HG02571 (cell line): ENCODE measurements at regions not wholly inside any gene's neighbourhood (a gene's known extent, or its start where the extent isn't known, plus 50 kb on each side); places are given as distances from the start of the nearest gene placed in this dataset.

ENCODE experiments used
- ATAC-seq: cut with Tn5 transposase; IDR thresholded peaks from one replicate; pipeline ENCODE4 v1.9.1; 2021; ENCODE audit warnings: mild to moderate bottlenecking, moderate library complexity; ENCODE audit not compliant: unreplicated experiment

DNA sequence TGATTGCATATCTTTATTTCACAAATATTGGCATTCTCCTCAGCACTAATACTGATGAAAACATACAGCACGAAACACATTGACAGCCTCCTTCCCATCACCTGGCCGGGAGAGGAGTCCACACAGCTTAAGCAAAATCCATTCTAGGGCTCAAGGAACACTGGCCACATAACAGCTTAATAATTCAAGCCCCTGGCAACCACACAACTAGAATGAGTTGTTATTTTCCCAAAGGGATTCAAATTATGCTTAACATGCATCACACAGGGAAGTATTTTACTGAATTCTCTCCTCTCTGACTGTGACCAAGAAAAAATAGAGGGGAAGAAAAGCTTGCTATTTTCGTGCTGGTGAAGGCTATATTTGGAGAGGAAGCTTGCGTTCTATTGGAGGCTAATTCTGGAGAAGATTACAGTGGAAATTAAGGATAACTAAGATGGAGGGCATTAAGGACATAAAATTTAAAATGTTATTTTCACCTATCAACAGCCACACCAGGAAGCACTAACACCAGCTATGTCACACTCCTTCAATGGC is 198.5 kb downstream of the ADGRG6 start:
- ATAC-seq, result no peak

DNA sequence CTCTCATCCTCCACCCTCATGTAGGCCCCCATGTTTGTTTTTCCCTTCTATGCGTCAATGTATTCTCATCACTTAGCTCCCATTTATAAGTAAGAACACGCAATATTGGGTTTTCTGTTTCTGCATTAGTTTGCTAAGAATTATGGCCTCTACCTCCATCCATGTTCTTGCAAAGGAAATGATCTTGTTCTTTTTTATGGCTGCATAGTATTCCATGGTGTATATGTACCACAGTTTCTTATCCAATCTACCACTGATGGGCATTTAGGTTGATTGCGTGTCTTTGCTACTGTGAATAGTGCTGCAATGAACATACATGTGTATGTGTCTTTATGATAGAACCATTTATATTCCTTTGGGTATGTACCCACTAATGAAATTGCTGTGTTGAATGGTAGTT is 200.0 kb downstream of the ADGRG6 start:
- no peak for ATAC-seq

DNA sequence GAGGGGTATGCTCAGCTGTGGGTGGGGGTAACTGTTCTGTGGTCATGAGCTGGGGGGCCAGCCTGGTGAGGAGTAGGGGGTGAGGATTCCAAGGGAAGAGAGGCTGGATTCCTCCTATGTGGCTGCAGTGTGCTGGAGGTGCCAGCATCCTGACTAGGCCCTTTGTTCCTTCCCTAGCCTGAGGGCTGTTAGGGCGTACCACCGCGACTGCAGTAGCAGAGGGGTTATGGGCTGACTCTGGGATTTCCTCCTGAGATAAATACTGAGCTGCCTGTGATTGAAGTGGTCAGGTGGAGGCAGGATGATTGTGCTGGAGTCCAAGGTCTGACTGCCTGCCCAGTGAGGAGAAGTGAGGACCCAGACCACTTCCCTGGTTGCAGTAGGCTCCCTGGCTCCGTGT is 205.3 kb downstream of the ADGRG6 start:
- ATAC-seq, result no peak

DNA sequence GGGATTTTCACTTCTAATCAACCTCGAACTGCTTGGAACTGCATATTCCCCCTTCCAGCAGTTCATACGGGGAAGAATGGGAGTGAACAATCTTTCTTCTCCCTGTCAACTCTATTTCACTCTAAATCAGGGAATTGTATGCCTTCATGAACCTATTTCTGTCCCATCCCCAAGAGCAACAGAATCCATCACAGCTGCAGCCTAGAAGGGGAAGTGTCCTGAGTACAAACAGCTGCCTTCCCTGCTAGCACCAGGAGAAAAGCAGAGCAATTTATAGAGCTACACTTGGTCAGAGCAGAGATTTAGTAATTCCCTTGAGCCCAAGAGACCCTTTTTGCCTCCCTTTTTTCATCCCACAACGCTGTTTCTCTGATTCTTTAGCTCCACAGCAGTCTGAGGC is 208.4 kb downstream of the ADGRG6 start:
- no peak for ATAC-seq

DNA sequence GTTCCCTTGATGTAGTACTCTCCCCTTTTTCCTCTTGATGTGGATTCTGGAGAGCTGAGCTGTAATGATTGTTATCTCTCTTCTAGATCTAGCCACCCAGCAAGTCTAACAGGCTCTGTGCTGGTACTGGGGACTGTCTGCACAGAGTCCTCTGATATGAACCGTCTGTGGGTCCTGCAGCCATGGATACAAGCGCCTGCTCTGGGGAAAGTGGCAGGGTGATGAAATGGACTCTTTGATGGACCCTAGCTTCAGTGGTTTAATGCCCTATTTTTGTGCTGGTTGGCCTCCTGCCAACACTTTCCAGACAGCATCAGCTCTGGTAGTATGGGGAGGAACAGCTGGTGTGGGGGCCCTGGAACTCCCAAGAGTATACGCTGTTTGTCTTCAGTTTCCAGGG is 216.3 kb downstream of the ADGRG6 start:
- ATAC-seq, result no peak

DNA sequence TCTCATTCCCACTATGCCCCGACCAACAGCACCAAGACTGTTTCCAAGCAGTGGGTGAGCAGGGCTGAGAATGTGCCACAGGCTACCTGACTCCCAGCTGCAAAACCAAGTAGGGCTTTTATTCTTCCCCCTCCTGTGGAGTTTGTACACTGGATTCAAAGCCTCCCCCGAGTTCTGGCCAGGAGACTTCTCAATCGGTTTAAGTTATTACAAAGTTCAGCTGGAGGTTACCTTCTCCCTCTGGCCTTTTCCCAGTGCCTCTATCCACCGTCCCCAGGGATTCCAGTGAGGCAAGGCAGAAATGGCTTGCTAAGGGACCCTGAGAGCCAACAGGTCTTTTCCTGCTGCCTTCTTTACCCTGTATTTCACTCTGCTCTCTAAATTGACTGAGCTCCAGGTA is 217.0 kb downstream of the ADGRG6 start:
- no peak for ATAC-seq

DNA sequence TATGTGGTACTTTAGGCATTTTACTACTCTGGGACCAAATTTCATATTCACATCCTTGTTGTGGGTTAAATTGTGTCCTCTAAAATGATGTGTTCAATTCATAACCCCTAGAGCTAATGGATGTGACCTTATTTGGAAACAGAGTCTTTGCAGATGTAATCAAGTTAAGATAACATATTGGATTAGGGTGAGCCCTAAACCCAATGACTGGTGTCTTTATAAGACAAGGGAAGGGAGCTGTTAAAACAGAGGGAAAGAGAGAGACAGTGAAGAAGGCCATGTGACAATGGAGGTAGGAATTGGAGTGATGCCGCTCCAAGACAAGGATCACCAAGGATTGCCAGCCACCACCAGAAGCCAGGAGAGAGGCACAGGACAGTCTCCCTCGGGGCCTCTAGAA is 220.0 kb downstream of the ADGRG6 start:
- no peak for ATAC-seq

DNA sequence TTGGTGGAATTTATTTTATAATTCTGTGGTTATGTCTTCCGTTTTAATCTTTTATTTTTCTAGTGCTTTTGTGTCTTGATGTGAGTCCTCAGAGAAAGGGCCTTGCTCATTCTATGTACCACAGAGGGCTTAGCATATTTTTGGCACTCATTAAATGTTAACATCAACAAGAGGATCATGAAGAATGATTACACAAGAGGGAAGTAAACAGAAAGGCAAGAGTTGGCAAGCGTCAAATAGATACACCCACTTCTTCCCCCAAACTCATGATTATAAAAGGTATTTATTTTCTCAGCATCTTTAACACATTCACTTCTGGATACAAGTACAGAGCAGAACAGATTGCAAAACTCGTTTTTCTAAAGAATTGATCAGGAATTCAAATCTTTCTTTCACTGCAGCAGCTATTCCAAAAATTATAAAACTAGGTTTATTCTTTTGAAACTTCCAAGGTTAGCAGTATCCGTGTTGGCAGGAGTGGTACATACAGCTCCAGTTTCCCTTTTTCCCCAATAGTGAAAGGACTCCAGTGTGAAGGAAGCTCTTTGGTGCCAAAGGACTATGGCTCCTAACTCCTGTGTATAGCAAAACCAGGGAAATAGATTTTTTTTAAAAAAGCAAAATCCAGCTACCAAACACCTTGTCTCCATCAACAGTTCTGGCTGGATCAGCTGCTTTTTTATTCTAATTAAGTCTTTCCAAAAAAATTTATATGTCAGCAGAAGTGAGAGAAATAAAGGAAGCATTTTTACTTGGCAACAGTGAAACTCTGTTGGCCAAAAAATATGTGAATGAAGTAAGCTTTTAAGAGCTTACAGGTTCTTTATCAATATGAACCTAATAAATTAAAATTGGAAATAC is 221.9 kb downstream of the ADGRG6 start:
- ATAC-seq, result no peak

DNA sequence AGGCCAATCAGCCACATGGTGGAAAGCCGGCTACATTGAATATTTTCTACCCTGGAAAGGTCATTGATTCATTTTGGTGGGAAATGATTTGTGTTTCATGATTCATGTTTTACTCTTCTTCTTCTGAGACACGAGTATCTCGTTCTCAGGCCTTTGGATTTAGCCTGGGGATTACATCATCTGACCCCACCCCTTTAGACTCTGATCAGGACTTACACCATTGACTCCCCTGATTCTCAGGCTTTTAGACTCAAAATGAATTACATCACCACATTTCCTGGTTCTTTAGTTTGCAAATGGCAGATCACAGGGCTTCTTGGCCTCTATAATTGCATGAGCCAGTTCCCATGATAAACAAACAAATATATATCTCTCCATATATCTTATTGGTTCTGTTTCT is 228.8 kb downstream of the ADGRG6 start:
- no peak for ATAC-seq

DNA sequence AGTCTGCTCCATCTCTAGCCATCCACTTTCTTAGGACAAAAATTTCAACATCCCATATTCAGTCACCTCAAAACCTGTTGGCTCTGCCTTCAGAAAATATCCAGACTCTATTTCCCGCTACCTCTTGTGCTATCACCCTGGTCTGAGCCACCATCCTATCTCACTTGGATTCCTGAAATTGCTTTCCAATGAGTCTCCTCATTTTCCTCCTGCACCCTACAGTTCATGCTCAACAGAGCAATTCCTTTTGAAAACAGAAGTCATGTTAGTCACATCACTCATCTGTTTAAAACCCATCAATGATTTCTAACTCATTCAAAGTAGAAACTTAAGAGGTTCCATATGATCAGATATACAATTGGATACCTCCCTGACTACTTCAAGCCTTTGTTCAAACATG is 229.9 kb downstream of the ADGRG6 start:
- ATAC-seq, result no peak

DNA sequence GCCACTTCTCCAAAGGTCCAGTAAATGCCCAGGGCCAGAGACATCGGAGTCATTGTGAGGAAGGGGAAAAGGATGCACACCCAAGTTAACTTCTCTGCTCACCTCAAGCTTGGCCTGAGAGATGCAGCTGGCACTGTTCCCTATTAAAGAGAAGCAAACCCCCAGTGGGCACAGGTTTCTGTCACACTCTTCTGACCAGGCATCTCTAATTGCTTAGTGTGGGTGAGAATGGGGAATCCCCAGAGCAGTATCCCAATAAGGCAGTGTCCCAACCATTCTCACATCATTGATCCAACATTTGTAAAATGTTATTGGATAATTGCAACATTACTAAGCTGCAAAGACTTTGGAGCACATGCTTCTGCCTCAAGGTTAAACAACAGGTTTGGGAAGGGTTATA is 232.3 kb downstream of the ADGRG6 start:
- ATAC-seq, result no peak

DNA sequence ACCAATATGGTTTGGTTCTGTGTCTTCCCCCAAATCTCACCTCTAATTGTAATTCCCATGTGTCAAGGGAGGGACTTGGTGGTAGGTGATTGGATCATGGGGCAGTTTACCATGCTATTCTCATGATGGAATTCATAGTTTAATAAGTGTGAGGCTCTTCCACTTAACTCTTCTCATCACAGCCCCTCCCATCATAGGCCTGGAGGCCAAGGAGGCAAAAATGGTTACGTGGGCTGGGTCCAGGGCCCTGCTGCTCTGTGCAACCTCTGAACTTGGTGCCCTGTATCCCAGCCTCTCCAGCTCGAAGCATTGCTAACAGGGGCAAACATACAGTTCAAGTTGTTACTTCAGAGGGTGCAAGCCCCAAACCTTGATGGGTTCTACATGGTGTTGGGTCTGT is 232.7 kb downstream of the ADGRG6 start:
- ATAC-seq, result no peak

DNA sequence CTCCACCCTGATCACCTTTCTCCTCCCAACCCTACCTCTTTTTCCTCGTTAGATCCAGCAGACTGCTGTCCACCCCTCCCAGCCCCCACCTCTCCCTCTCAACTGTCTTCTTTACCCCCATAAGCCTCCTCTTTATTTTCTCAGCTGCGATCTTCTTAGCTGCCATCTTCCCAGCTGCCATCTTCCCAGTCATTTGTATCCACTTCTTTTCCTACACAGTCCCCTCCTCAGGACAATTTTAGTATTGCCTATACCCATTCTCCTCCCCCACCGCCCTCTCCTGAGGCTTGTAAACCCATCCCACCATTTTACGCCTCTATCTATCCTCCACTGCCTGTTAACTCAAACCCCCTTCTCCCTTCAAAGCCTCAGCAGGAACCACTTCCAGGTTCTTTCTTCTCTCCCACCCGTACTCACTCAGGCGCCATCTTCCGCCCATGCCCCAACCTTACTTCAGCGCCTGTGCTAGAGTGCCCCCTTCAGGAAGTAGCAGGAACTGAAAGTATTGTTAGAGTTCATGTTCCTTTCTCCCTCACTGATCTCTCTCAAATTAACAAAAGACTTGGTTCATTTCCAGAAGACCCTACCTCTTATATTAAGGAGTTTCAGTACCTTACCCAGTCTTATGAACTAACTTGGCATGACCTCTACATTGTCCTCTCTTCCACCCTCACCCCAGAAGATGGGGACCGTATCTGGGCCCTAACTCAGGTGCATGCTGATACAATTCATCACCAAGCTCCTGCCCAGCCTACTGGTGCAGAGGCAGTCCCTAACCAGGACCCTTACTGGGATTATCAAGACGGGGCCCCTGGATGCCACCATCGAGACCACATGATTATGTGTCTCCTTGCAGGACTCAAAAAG is 236.0 kb downstream of the ADGRG6 start:
- ATAC-seq, result no peak

DNA sequence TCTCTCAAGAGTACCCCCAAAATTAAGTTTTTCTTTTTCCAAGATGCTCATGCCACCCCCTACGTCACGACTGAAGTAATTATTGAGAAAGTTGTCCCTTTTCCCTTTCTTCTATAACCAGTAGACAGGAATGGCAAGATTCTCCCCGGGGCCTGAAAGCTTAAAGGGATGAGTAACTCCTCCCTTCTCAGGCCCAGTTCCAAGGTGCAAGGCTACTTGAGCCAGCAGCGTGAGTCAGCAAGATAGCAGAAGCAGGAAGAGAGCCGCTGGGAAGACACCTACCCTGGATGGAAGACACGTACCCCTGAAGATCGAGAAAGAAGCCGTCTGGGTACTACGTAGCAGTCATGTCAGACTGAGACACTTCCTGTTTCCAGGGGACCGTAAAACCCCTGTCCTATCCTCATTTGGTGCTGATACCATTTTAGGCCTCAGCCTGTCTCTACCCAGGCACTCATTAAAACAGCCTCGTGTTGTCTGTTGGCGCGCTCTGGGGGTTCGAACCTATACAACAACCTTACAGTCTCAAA is 241.0 kb downstream of the ADGRG6 start:
- ATAC-seq, result no peak

DNA sequence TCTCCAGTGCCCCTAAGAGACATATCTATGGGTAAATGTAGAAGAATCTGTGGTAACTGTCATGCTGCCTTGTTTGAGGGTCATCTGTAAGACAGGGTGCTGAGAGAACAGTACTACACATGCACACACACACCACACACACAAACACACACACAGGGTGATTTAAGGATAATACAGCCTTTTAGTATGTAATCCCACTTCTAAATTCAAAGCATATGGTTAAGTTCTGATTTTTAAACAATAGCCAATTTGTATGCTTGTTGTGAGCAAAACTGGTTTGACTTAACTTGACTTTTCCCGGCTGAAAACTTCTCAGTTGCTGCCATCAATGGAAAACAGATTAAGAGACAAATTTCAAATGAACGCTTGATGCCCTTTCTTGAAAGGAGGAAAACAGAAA is 241.8 kb downstream of the ADGRG6 start:
- no peak for ATAC-seq

DNA sequence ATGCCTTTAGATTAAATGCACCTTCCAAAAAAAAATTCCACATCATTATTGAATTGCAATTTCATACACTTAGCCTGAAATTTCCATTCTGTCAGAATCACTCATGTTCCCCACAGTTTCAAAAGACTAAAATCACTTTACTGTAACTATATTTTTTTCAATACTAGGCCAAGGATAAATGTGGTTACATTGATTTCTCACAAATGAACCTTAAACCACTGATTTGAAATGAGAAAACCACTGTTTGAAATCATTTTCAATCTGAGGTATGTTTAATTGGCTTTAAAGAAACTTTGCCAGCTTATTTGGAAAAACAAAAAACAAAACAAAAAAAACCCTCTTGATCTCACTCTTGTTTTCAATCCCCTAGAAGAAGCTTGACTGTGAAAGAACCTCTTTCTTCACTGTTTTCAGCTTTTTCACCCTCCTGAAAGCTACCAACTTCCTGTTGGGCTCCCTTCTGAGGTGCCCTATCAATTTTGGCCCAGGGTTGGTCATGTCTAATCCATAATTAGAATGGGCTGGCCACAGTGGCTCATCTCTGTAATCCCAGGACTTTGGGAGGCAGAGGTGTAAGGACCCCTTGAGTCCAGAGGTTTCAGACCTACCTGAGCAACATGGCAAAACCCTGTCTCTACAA is 242.5 kb downstream of the ADGRG6 start:
- no peak for ATAC-seq

DNA sequence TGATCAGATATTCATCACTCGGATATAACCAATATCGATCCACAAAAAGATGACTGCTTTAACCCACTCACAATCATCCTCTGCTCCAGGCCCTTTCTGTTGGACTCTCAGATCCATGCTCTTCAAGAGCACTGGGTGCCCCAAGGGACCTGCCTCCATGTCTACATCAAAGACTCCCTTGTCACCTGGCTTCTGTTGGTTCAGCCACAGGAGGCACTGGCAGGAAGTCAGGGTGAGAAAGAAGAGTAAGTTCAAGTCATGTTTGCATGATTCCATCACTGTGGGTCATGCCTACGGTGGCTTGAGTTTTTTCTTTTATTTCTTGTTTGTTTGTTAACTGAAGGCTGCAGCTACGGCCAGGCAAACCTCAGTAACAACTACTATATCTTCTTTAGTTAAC is 243.3 kb downstream of the ADGRG6 start:
- no peak for ATAC-seq

DNA sequence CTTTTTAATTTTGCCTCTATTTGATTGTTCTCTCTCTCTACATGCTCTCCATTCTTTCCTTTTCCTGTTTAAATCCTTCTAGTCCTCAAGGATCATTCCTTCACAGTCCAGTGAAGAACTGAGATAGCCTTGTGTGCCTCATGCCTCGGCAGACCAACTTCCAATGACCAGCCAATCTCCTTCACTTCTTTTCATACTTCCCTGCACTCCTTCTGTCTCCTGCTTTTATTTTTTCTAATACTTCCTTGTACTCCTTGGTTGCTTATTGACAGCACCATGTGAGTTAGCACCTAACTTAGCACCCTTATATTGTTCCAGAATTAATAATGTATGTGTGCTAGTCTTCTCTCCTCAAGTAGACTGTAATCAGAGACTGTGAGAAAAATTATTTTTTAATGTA is 246.8 kb downstream of the ADGRG6 start:
- no peak for ATAC-seq

DNA sequence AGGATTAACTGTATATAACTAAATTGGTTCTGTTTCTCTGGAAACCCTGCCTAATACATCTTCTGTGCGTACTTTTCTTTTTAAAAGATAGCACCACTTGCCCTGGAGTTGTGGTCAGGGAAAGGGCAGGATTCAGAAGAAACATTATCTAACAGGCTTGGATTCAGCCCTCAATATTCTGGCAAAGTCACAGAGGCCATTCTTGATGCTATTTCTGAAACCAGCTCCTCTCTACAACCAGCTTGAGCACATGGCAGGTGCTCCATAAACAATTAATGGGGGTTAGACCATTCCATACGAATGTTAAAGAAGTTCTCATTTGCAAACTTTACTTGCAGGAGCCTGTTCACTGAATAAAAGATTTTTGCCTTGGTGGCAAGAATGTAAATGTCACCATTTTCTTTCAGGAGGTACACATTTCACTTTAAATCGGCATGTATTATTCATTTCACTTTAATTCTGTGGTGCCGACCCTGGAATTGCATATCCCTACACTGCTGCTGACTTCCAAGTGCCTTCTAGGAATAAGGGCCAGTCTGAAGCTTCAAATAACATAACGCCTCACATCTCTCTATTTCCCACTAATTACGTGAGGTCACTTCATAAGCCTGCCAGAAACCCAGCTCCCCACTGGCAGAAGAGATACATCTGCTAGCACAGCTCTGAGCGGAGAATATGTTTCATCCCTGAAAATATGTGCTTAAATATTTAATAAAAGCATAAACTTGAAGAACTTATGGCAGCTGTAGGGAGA is 248.7 kb downstream of the ADGRG6 start:
- no peak for ATAC-seq

DNA sequence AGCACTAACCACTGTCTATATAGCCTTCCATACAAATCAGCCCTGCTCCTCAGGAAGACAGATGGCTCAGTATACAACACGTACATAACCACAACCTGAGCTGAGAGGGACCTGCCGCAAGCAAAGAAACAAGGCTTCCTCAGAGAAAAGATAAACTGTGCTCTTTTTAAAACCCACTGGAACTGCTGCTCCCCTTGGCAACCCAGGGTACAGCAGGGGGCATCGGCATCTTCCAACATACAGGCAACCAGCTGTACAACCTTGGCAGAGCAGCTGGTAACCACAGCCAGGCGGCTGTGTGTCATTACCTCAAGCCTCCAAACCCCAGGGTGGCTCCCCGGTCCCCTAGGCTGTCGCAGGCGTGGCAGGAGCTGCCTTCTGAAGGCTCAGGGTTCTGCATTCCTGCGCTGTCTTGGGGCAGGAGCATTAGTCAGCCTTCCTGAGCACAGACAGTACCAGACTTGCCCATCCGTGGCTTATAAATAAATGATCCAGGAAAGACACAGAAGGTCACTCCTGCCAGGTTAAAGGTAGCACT is 249.5 kb downstream of the ADGRG6 start:
- ATAC-seq, result no peak
